ENCODE measurements at regions not wholly inside any gene's neighbourhood (a gene's known extent, or its start where the extent isn't known, plus 50 kb on each side); places are given as distances from the start of the nearest gene placed in this dataset.
"Not testable (repeated sequence)": the region's sequence is repeated elsewhere in the genome, so short reads cannot be mapped to it uniquely, and the experiment has no call there.

DNA sequence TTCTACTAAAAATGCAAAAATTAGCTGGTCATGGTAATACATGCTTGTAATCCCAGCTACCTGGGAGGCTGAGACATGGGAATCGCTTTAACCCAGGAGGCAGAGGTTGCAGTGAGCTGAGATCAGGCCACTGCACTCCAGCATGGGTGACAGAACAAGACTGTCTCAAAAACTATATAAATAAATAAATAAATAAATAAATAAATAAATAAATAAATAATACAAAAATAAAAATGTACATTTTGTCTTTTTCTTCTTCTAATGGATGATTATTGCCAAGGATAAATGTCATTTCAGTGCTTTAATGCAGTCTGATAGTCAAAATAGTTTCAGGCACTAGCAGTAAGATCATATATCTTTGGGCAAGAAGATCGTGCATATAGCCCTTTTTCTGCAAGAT is 727.6 kb upstream of the SEMA3D start:
- H3K27ac ChIP-seq: no peak overlapping the region
- TF ChIP-seq, protein P1, sequence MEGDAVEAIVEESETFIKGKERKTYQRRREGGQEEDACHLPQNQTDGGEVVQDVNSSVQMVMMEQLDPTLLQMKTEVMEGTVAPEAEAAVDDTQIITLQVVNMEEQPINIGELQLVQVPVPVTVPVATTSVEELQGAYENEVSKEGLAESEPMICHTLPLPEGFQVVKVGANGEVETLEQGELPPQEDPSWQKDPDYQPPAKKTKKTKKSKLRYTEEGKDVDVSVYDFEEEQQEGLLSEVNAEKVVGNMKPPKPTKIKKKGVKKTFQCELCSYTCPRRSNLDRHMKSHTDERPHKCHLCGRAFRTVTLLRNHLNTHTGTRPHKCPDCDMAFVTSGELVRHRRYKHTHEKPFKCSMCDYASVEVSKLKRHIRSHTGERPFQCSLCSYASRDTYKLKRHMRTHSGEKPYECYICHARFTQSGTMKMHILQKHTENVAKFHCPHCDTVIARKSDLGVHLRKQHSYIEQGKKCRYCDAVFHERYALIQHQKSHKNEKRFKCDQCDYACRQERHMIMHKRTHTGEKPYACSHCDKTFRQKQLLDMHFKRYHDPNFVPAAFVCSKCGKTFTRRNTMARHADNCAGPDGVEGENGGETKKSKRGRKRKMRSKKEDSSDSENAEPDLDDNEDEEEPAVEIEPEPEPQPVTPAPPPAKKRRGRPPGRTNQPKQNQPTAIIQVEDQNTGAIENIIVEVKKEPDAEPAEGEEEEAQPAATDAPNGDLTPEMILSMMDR (IDR thresholded peaks at IDR 0.05): no peak
- no peaks in the 10 kb centered on the region for H3K27me3 ChIP-seq
- DNase-seq (ENCODE audit: low spot score): no peak
- no peak overlapping the region for H3K4me3 ChIP-seq
- H3K4me1 ChIP-seq: no peaks in the 10 kb centered on the region
- no peaks in the 10 kb centered on the region for H3K9me3 ChIP-seq
- no peaks in the 10 kb centered on the region for H3K36me3 ChIP-seq

- no peak overlapping the region for H3K4me3 ChIP-seq
Measured at GRCh38 chr7:85908051-85908450, 721.2 kb upstream of the SEMA3D start.

GRCh38 chr7:85897967-85898366 is 711.1 kb upstream of the SEMA3D start:
- Histone ChIP-seq H3K4me3 (no peak overlapping the region), H3K27me3 (no peaks in the 10 kb centered on the region), H3K9me3 (no peaks in the 10 kb centered on the region), H3K4me1 (no peaks in the 10 kb centered on the region), H3K27ac (no peak overlapping the region), H3K36me3 (no peaks in the 10 kb centered on the region)
- TF ChIP-seq, protein P1 (IDR thresholded peaks at IDR 0.05): no peak
- no peak for DNase-seq (ENCODE audit: low spot score)

More at GRCh38 chr7:85908051-85908450, 721.2 kb upstream of the SEMA3D start:
- Histone ChIP-seq H3K27ac (no peak overlapping the region), H3K27me3 (no peaks in the 10 kb centered on the region), H3K4me1 (no peaks in the 10 kb centered on the region), H3K9me3 (no peaks in the 10 kb centered on the region), H3K36me3 (no peaks in the 10 kb centered on the region)
- TF ChIP-seq, protein P1 (IDR thresholded peaks at IDR 0.05): no peak
- DNase-seq (ENCODE audit: low spot score): no peak

DNA sequence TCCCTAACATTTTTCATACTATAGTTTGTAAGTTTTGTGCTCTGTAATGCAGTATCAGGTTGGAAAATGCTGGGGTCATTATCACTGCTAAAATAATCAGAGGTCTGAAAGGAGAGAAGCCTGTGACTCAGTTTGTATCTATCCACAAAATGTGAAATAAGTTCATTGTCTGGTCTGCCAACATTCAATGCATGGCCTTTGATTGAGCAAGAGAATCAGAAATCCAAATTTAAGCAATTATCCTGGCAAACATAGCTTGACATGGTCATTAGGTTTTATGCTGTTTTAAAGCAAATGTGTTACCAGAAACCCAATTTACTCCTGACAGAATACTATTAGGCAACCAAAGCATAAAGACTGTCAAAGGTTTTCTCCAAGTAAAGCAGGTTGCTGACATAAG is 709.7 kb upstream of the SEMA3D start:
- TF ChIP-seq, protein P1 (IDR thresholded peaks at IDR 0.05): no peak
- H3K27me3 ChIP-seq: no peaks in the 10 kb centered on the region
- H3K27ac ChIP-seq: no peak overlapping the region
- no peaks in the 10 kb centered on the region for H3K9me3 ChIP-seq
- H3K4me3 ChIP-seq: no peak overlapping the region
- no peaks in the 10 kb centered on the region for H3K36me3 ChIP-seq
- H3K4me1 ChIP-seq: no peaks in the 10 kb centered on the region
- DNase-seq (ENCODE audit: low spot score): no peak

- Histone ChIP-seq H3K9me3 (no peaks in the 10 kb centered on the region), H3K4me3 (no peak overlapping the region), H3K27ac (no peak overlapping the region), H3K27me3 (no peaks in the 10 kb centered on the region), H3K36me3 (no peaks in the 10 kb centered on the region), H3K4me1 (no peaks in the 10 kb centered on the region)
- TF ChIP-seq, protein P1 (IDR thresholded peaks at IDR 0.05): no peak
- no peak for DNase-seq (ENCODE audit: low spot score)
Measured at GRCh38 chr7:85895835-85896234, 709.0 kb upstream of the SEMA3D start.

GRCh38 chr7:85891900-85892299 is 705.0 kb upstream of the SEMA3D start:
- not testable (repeated sequence) for H3K9me3 ChIP-seq; H3K4me1 ChIP-seq; DNase-seq (ENCODE audit: low spot score); H3K27ac ChIP-seq; H3K36me3 ChIP-seq; H3K4me3 ChIP-seq; H3K27me3 ChIP-seq
